HCT116 (cell line): ENCODE measurements at regions not wholly inside any gene's neighbourhood (a gene's known extent, or its start where the extent isn't known, plus 50 kb on each side); places are given as distances from the start of the nearest gene placed in this dataset.

ENCODE experiments used
- ATAC-seq: fragments of 200-7000 bp; cut with Tn5 transposase; 2 replicates; pipeline ENCODE4 v1.9.1; 2020; ENCODE audit warnings: mild to moderate bottlenecking, moderate library complexity
- BruUV-seq: library from RNA; stranded (reverse); fragments of 400-500 nt; replicated peaks from 2 replicates; lab custom pipeline; 2021; lab: Mats Ljungman, UMichigan
- CTCF ChIA-PET: fragments of 300-600 bp; sonication (Branson Sonifier 250); formaldehyde crosslinking; loops from one replicate; lab custom pipeline; 2021; ENCODE audit warnings: antibody characterized with exemption; lab: Charles Lee
- POLR2A ChIA-PET: fragments of 300-600, 350-600 bp; sonication (Branson Sonifier 250); formaldehyde crosslinking; loops from one replicate; lab custom pipeline; 2021; ENCODE audit warnings: antibody characterized with exemption; lab: Charles Lee
- RAD21 ChIA-PET, 2 experiments: fragments of 300-600 bp; sonication (Branson Sonifier 250); formaldehyde crosslinking; loops; one replicate each; lab custom pipeline; 2023; ENCODE audit warnings: low total read pairs in 2 of 2; ENCODE audit not compliant: uncharacterized antibody in 2 of 2, unreplicated experiment in 2 of 2, low non-redundant PET in 1 of 2; lab: Charles Lee
- DNase-seq: peaks from one replicate; pipeline ENCODE4 v3.0.0-alpha.2; 2010; ENCODE audit warnings: low read depth, low spot score
- H2AFZ ChIP-seq: fragments of 200-600 bp; shearing (Covaris generic), sonication (generic); 2 replicates; pipeline ENCODE4 v1.6.1; 2017; ENCODE audit warnings: low read depth, mixed run types, mixed read lengths, antibody characterized with exemption, low read length; ENCODE audit not compliant: poor library complexity, severe bottlenecking
- H3K27ac ChIP-seq: 2 replicates; pipeline ENCODE4 v1.5.1; 2012; ENCODE audit warnings: low read depth, low read length
- H3K27me3 ChIP-seq: fragments of 200-600 bp; sonication (generic); 2 replicates; pipeline ENCODE4 v1.6.1; 2016; ENCODE audit warnings: mixed run types, low read length, mixed read lengths; ENCODE audit not compliant: insufficient read depth
- H3K36me3 ChIP-seq, 2 experiments: fragments of 200-500 bp in 1 of 2; fragments of 200-600 bp in 1 of 2; sonication (Bioruptor generic) in 1 of 2; sonication (generic) in 1 of 2; 2 replicates each; pipeline versions ENCODE4 v1.5.1 to v1.6.1; 2014 to 2016; ENCODE audit warnings: low read length in 2 of 2, inconsistent platforms in 1 of 2, mixed read lengths in 1 of 2, mixed run types in 1 of 2; ENCODE audit not compliant: insufficient read depth in 2 of 2, control insufficient read depth in 1 of 2
- H3K4me1 ChIP-seq, 2 experiments: fragments of 200-600 bp in 1 of 2; sonication (generic) in 1 of 2; 2 replicates each; pipeline versions ENCODE4 v1.5.1 to v1.6.1; 2012 to 2017; ENCODE audit warnings: low read length in 2 of 2, inconsistent platforms in 1 of 2, mild to moderate bottlenecking in 1 of 2, mixed read lengths in 1 of 2, mixed run types in 1 of 2, moderate library complexity in 1 of 2; ENCODE audit not compliant: insufficient read depth in 2 of 2, control insufficient read depth in 1 of 2
- H3K4me2 ChIP-seq: fragments of 200-600 bp; sonication (generic); 2 replicates; pipeline ENCODE4 v1.6.1; 2017; ENCODE audit warnings: mixed run types, low read length, mixed read lengths
- H3K4me3 ChIP-seq, 2 experiments: fragments of 200-600 bp in 1 of 2; sonication (generic) in 1 of 2; replicated peaks in 1 of 2; 2 replicates each; pipeline ENCODE4 v1.5.1; 2011 to 2016; ENCODE audit warnings: low read length in 2 of 2, control low read depth in 1 of 2, low read depth in 1 of 2, mild to moderate bottlenecking in 1 of 2, mixed read lengths in 1 of 2, mixed run types in 1 of 2
- H3K79me2 ChIP-seq: fragments of 200-600 bp; sonication (generic); 2 replicates; pipeline ENCODE4 v1.6.1; 2017; ENCODE audit warnings: mild to moderate bottlenecking, mixed run types, low read length, moderate library complexity, mixed read lengths; ENCODE audit not compliant: insufficient read depth
- H3K9ac ChIP-seq: fragments of 200-600 bp; sonication (generic); 2 replicates; pipeline ENCODE4 v1.6.1; 2016; ENCODE audit warnings: low read length, mixed read lengths
- H3K9me2 ChIP-seq: fragments of 200-600 bp; sonication (generic), shearing (Covaris generic); 2 replicates; pipeline ENCODE4 v1.6.1; 2017; ENCODE audit warnings: mixed run types, mild to moderate bottlenecking, moderate library complexity; ENCODE audit not compliant: insufficient read depth
- H3K9me3 ChIP-seq, 2 experiments: fragments of 200-500 bp in 1 of 2; fragments of 200-600 bp in 1 of 2; sonication (Bioruptor generic) in 1 of 2; sonication (generic) in 1 of 2; 2 replicates each; pipeline ENCODE4 v1.6.1; 2014 to 2017; ENCODE audit warnings: low read length in 2 of 2, mixed read lengths in 2 of 2, inconsistent platforms in 1 of 2, low read depth in 1 of 2, mild to moderate bottlenecking in 1 of 2, mixed run types in 1 of 2, moderate library complexity in 1 of 2; ENCODE audit not compliant: control insufficient read depth in 1 of 2, insufficient read depth in 1 of 2
- H4K20me1 ChIP-seq: fragments of 200-600 bp; sonication (generic), shearing (Covaris generic); 2 replicates; pipeline ENCODE4 v1.6.1; 2017; ENCODE audit warnings: mixed run types, mild to moderate bottlenecking, moderate library complexity; ENCODE audit not compliant: insufficient read depth
- ATF3 ChIP-seq: IDR thresholded peaks from 2 replicates; pipeline ENCODE4 v1.6.1; 2012
- CBX3 ChIP-seq: IDR thresholded peaks from 2 replicates; pipeline ENCODE4 v1.6.1; 2012; ENCODE audit warnings: low read depth
- EGR1 ChIP-seq: IDR thresholded peaks from 2 replicates; pipeline ENCODE4 v1.6.1; 2012; ENCODE audit warnings: low read depth
- ELF1 ChIP-seq: IDR thresholded peaks from 2 replicates; pipeline ENCODE4 v1.6.1; 2012; ENCODE audit warnings: low read depth, borderline replicate concordance
- EZH2 ChIP-seq: fragments of 200-600 bp; sonication (generic); IDR thresholded peaks from 2 replicates; pipeline ENCODE4 v1.6.1; 2017; ENCODE audit warnings: antibody characterized with exemption, mixed run types
- EZH2phosphoT487 ChIP-seq: fragments of 200-600 bp; IDR thresholded peaks from 2 replicates; pipeline ENCODE4 v1.6.1; 2018; ENCODE audit warnings: antibody characterized with exemption, borderline replicate concordance
- POLR2A ChIP-seq: IDR thresholded peaks from 2 replicates; pipeline ENCODE4 v1.7.0; 2011; ENCODE audit warnings: borderline replicate concordance; ENCODE audit not compliant: insufficient read depth, insufficient read length; ENCODE audit errors: extremely low read depth
- POLR2AphosphoS5 ChIP-seq: IDR thresholded peaks from 2 replicates; pipeline ENCODE4 v1.6.1; 2011; ENCODE audit warnings: mild to moderate bottlenecking, low read depth, low read length, moderate library complexity
- RAD21 ChIP-seq: IDR thresholded peaks from 2 replicates; pipeline ENCODE4 v1.6.1; 2012; ENCODE audit warnings: low read depth, mild to moderate bottlenecking
- REST ChIP-seq: IDR thresholded peaks from 2 replicates; pipeline ENCODE4 v1.6.1; 2012; ENCODE audit warnings: low read depth
- SIN3A ChIP-seq: IDR thresholded peaks from 2 replicates; pipeline ENCODE4 v1.6.1; 2012; ENCODE audit warnings: low read depth
- SP1 ChIP-seq: IDR thresholded peaks from 2 replicates; pipeline ENCODE4 v1.6.1; 2012; ENCODE audit warnings: low read depth
- SRF ChIP-seq: IDR thresholded peaks from 2 replicates; pipeline ENCODE4 v1.6.1; 2012; ENCODE audit warnings: low read depth
- ZFX ChIP-seq: fragments of 450-650 bp; IDR thresholded peaks from 2 replicates; pipeline ENCODE4 v1.6.1; 2017
- ZNF274 ChIP-seq: fragments of 200-500 bp; sonication (Bioruptor generic); IDR thresholded peaks from 2 replicates; pipeline ENCODE4 v1.6.1; 2014; ENCODE audit warnings: mild to moderate bottlenecking, low read depth, low read length, inconsistent platforms
- intact Hi-C: fragments of 100-400 bp; cut with micrococcal nuclease; formaldehyde crosslinking; loops from 2 replicates; pipeline ENCODE4 v1.10.0; 2022
- TF ChIP-seq, protein P1 (sequence below): IDR thresholded peaks from 2 replicates; pipeline ENCODE4 v1.6.1; 2011; ENCODE audit warnings: mild to moderate bottlenecking, low read length, moderate library complexity; ENCODE audit not compliant: insufficient replicate concordance; ENCODE audit errors: extremely low read depth
- TF ChIP-seq, protein P2 (sequence below): IDR thresholded peaks from 2 replicates; pipeline ENCODE4 v1.6.1; 2012
- TF ChIP-seq, protein P3 (sequence below), 3 experiments: fragments of 200-600 bp in 1 of 3; sonication (generic) in 1 of 3; IDR thresholded peaks in 2 of 3; conservative IDR thresholded peaks in 1 of 3; 2 replicates each; pipeline ENCODE4 v1.5.1; 2012 to 2017; ENCODE audit warnings: low read depth in 2 of 3, low read length in 2 of 3, antibody characterized with exemption in 1 of 3, borderline replicate concordance in 1 of 3, control low read depth in 1 of 3, mild to moderate bottlenecking in 1 of 3, mixed read lengths in 1 of 3, mixed run types in 1 of 3, moderate library complexity in 1 of 3; ENCODE audit not compliant: insufficient read depth in 1 of 3

GRCh38 chr10:90313576-90314325, 544.1 kb downstream of the HTR7 start:
- intact Hi-C loops = loop anchor here (10.0 kb wide), 2 partner anchors 519 to 541 kb away; partner anchors contain the start of gene HTR7
- ATAC-seq = peak; percentile 76
- Histone ChIP-seq H3K4me2 (peak overlapping the region; percentile 58), H3K9me2 (no peaks in the 10 kb centered on the region), H3K9ac (peak overlapping the region; percentile 53), H3K27ac (peak overlapping the region; percentile 99), H3K4me3 (peak overlapping the region in 1 of 2 experiments; percentile 10; a peak in 1 of 4 replicates), H3K79me2 (no peaks in the 10 kb centered on the region), H2AFZ (no peak overlapping the region), H3K36me3 (peaks cover 0 to 12% of the 10 kb centered on the region in 2 experiments; a peak in 2 of 4 replicates), H3K27me3 (no peaks in the 10 kb centered on the region), H3K9me3 (no peaks in the 10 kb centered on the region; a peak in 1 of 4 replicates), H3K4me1 (peaks cover 64 to 65% of the 10 kb centered on the region in 2 experiments), H4K20me1 (no peaks in the 10 kb centered on the region)
- TSS peak; percentile 75 for BruUV-seq
- DNase-seq = peak; percentile 88
- CTCF ChIA-PET = interaction anchor here (0.7 kb wide), 1 partner anchor 279 kb away, joined by 3 read pairs; no protein-coding TSS in a partner anchor
- RAD21 ChIA-PET = interaction anchor here in 1 of 2 experiments (0.9 kb wide), 1 partner anchor 226 kb away, joined by 3 read pairs; no protein-coding TSS in a partner anchor
- POLR2A ChIA-PET = interaction anchor here (3.2 kb wide), 1 partner anchor 88 kb away, joined by 9 read pairs; no protein-coding TSS in a partner anchor
- TF ChIP-seq POLR2A = no peak
- TF ChIP-seq ZNF274 = no peak
- no peak for TF ChIP-seq ELF1
- TF ChIP-seq RAD21 = peak; percentile 25
- TF ChIP-seq EZH2phosphoT487 = no peak
- peak; percentile 39; the same call in 1 of the 2 replicates for TF ChIP-seq POLR2AphosphoS5
- TF ChIP-seq, protein P1, sequence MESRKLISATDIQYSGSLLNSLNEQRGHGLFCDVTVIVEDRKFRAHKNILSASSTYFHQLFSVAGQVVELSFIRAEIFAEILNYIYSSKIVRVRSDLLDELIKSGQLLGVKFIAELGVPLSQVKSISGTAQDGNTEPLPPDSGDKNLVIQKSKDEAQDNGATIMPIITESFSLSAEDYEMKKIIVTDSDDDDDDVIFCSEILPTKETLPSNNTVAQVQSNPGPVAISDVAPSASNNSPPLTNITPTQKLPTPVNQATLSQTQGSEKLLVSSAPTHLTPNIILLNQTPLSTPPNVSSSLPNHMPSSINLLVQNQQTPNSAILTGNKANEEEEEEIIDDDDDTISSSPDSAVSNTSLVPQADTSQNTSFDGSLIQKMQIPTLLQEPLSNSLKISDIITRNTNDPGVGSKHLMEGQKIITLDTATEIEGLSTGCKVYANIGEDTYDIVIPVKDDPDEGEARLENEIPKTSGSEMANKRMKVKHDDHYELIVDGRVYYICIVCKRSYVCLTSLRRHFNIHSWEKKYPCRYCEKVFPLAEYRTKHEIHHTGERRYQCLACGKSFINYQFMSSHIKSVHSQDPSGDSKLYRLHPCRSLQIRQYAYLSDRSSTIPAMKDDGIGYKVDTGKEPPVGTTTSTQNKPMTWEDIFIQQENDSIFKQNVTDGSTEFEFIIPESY = peak; percentile 12
- TF ChIP-seq CBX3 = peak; percentile 63; the same call in 1 of the 2 replicates
- peak; percentile 70; the same call in 1 of the 2 replicates for TF ChIP-seq SRF
- TF ChIP-seq ZFX = no peak
- TF ChIP-seq, protein P2, sequence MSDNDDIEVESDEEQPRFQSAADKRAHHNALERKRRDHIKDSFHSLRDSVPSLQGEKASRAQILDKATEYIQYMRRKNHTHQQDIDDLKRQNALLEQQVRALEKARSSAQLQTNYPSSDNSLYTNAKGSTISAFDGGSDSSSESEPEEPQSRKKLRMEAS = peak; percentile 50; the same call in 1 of the 2 replicates
- TF ChIP-seq ATF3 = 0 out of 2 replicates have a peak, but pooled peaks have one; percentile 39
- peak; percentile 38; the same call in 1 of the 2 replicates for TF ChIP-seq EGR1
- peak; percentile 55; the same call in 1 of the 2 replicates for TF ChIP-seq SIN3A
- TF ChIP-seq SP1 = peak; percentile 92
- TF ChIP-seq REST = no peak
- TF ChIP-seq EZH2 = no peak
- TF ChIP-seq, protein P3, sequence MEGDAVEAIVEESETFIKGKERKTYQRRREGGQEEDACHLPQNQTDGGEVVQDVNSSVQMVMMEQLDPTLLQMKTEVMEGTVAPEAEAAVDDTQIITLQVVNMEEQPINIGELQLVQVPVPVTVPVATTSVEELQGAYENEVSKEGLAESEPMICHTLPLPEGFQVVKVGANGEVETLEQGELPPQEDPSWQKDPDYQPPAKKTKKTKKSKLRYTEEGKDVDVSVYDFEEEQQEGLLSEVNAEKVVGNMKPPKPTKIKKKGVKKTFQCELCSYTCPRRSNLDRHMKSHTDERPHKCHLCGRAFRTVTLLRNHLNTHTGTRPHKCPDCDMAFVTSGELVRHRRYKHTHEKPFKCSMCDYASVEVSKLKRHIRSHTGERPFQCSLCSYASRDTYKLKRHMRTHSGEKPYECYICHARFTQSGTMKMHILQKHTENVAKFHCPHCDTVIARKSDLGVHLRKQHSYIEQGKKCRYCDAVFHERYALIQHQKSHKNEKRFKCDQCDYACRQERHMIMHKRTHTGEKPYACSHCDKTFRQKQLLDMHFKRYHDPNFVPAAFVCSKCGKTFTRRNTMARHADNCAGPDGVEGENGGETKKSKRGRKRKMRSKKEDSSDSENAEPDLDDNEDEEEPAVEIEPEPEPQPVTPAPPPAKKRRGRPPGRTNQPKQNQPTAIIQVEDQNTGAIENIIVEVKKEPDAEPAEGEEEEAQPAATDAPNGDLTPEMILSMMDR (IDR thresholded peaks at IDR 0.05 in 2 of 3, conservative IDR thresholded peaks at IDR 0.05 in 1 of 3; ENCODE audit: borderline replicate concordance in 1 of 3, insufficient read depth in 1 of 3, low read depth in 2 of 3, low read length in 2 of 3) = no peak
